RPMI8226 (cell line): ENCODE measurements at regions not wholly inside any gene's neighbourhood (a gene's known extent, or its start where the extent isn't known, plus 50 kb on each side); places are given as distances from the start of the nearest gene placed in this dataset.

ENCODE experiments used
- DNase-seq: peaks from one replicate; pipeline ENCODE4 v3.0.0-alpha.2; 2015

GRCh38 chr5:5983261-5983980, 394.9 kb downstream of the MED10 start:
- DNase-seq, result no peak

GRCh38 chr5:5981562-5981961, 396.8 kb downstream of the MED10 start:
- DNase-seq, result no peak

- no peak for DNase-seq
Measured at GRCh38 chr5:5980538-5980895, 397.8 kb downstream of the MED10 start.

DNA sequence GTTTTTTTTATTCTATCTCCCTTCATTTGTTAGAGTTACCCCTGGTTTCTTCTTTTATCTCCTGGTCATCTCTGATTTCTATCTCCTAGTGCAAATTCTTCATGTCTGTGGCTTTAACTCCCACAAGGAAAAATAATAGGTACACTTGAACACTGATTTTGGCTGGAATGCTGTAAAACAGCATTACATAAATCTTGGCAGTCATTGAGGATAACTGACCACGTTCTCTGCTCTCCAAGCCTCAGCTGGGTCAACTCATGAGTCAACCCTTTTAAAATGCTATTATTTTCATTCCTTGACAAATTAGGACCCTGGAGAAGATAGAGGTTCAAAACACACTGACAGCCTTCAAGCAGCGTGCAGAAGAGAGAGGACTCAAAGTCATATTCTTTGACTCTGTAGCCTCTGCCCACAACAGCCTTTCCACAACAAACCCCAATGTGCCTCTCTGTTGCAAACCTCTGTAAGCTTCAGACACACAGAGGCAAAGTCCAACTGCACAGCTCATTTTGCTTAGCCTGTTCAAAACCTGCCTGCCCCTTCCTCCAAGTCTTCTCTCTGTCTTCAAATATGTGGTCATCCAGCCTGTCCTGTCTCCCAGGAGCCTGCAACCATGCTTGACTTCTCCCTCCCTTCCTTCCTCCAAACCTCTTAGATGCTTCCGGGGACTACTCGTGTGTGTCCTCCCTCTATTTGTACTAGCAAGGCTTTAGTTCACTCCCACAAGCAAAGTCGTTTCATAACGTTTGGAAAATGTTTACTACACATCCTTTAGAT, 398.4 kb downstream of the MED10 start:
- DNase-seq, result no peak

- DNase-seq, result peak; percentile 57
Measured at GRCh38 chr5:5979377-5979760, 399.0 kb downstream of the MED10 start.

DNA sequence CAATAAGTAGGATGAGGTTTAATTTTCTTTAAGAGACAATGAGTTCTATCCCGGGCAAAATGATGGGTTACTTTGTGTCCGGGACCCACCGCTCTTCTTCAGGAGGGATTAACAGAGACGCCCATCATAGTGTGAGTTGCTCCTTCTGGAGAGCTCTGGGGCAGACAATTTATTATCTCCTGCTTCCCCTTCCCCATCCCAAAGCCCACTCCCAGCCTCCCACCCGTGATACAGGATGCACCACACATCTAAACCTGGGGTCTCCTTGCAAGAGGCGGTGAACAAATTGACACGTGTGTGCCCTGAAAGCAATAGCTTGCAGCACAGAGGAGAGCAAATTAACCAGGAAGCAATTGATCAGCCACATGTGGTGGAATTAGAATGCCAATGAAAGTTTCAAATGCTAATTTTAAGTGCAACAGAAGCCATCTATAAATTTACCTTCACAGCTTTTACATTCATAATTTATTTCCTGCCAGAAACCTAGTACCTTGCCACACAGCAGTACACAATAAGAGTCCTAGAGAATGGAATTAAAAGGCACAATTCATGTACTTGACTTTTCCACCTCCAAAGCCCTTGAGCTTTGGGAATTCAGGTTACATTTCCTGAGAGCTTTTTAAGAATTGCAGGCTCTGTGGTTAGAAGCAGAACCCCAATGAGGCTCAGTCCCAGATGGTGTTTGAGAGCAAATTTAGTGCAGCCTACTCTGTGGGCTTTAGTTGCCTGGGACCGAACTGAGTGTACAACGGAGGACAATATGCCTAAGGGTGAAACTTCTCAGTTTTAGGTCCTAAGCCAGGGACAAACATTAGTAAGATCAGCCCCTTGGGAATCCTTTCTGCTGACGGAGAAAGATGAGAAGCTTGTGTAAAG, 399.6 kb downstream of the MED10 start:
- no peak for DNase-seq

- no peak for DNase-seq
Measured at GRCh38 chr5:5971203-5971602, 407.1 kb downstream of the MED10 start.

- DNase-seq, result peak; percentile 13
Measured at GRCh38 chr5:5969942-5970483, 408.3 kb downstream of the MED10 start.

- DNase-seq, result no peak
Measured at GRCh38 chr5:5968981-5969380, 409.4 kb downstream of the MED10 start.

- DNase-seq, result no peak
Measured at GRCh38 chr5:5967944-5968343, 410.4 kb downstream of the MED10 start.

GRCh38 chr5:5967373-5967772, 411.0 kb downstream of the MED10 start:
- DNase-seq, result no peak

- DNase-seq, result no peak
Measured at GRCh38 chr5:5965132-5965531, 413.2 kb downstream of the MED10 start.

DNA sequence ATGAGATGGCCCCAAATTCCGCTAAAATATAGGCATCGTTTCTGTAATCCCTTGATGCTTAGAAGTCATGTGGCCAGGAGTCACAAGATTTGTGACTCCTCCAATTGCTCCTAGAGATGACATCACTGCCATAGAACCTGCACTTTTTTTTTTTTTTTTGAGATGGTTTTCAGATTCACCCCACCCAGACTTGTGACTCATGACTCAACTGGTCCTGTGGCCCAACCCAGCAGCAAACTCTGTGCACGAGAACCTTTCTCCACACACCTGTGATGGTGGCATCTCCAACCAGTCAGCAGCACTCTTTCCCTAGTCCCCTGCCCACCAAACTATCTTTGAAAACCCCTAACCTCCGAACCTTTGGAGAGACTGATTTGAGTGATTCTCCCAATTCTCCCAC, 414.0 kb downstream of the MED10 start:
- DNase-seq, result no peak

DNA sequence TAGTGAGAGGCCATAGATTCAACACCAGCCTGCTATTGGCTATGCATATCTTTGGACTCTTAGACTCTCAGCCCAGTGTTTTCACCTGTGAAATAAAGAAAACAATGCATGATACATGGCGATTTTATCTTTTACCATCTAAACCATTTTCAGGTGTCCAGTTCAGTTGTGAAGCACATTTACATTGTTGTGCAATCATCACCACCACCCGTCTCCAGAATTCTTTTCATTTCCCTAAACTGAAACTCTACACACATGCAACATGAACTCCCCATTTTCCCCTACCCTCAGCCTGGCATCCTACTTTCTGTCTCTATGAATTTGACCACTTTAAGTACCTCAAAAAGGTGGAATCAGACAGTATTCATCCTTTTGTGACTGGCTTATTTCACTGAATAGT, 420.6 kb downstream of the MED10 start:
- DNase-seq, result no peak

DNA sequence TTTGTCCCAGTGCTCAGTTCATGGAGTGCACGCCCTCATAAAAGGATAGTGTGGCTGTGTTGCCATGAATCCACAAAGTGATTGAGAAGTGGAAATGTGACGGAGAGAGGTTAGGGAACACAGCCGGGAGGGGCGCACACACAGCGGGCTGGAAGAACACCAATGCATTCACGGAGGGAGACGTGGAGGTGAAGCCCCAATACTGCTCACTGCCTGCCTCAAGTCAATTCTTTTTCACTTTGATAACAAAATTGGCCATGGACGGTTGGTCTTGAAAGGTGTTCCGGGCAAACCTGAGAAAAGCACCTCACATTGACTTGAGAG, 424.1 kb downstream of the MED10 start:
- no peak for DNase-seq

- no peak for DNase-seq
Measured at GRCh38 chr5:5953584-5954274, 424.6 kb downstream of the MED10 start.

DNA sequence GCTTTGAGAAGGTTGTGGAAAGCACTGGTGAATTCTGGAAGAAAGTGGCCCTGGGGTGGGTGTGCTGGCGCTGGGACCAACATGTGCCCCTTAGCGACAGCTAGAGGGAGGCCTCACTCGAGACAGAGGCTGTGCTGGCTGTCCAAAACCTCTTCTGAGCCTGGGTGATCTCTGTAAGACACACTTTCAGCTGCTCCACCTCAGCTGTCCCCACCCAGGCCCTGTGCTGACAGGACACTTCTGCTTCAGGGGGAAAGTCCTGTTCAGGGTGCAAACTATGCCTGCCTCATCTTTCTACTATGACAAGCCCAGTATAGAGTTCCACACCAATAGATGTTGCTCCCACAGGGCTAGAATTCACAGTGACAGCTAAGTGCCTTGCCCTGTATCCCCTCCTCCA, 426.4 kb downstream of the MED10 start:
- no peak for DNase-seq

- DNase-seq, result no peak
Measured at GRCh38 chr5:5950658-5951057, 427.7 kb downstream of the MED10 start.

- DNase-seq, result no peak
Measured at GRCh38 chr5:5941486-5941885, 436.9 kb downstream of the MED10 start.

GRCh38 chr5:5939759-5940370, 438.5 kb downstream of the MED10 start:
- DNase-seq, result no peak

DNA sequence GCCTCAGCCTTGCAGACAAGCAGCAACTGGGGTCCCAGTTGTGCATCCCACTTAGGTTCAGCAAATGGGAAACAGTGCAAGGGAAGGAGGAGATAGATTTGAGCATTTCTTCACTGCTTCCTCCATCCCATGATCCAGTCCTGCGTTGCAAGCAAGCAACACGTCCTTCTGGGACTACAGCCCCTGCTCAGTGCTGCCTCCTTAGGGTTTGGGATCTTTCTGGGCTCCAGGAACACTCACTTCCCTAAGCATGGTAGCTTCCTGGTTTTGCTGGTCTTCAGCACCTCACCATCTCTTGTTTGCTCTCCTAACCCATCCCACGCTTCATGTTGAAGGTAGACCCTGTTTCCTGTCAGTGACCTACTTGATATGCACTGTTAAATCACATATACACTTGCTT, 444.7 kb downstream of the MED10 start:
- DNase-seq, result no peak

DNA sequence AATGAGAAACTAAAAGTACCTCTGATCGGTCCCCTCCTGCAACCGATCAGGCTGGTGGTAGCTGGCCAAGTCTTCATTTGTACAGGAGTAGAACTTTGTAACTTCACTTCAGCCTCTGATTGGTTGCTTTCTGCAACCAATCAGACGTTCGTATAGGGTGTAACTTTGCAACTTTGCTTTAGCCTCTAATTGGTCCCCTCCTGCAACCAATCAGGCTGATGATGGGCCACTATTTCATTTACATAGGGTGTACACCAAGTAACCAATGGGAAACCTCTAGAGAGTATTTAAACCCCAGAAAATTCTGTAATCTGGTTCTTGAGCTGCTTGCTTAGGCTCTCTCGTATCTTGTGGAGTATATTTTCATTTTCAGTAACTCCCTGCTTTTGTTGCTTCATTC, 445.5 kb downstream of the MED10 start:
- no peak for DNase-seq

- no peak for DNase-seq
Measured at GRCh38 chr5:5930561-5930960, 447.8 kb downstream of the MED10 start.
